ENCODE measurements at regions not wholly inside any gene's neighbourhood (a gene's known extent, or its start where the extent isn't known, plus 50 kb on each side); places are given as distances from the start of the nearest gene placed in this dataset.

GRCh38 chr9:1366276-1366675 is 316.1 kb downstream of the DMRT2 start:
- H3K4me3 ChIP-seq, result no peak overlapping the region
- no peaks in the 10 kb centered on the region for H3K27me3 ChIP-seq
- ATAC-seq (ENCODE audit: low FRiP score in 2 of 2) (no peak), DNase-seq (no peak)
- no peaks in the 10 kb centered on the region for H3K36me3 ChIP-seq
- no peak for TF ChIP-seq EP300 (IDR thresholded peaks at IDR 0.05)
- 81 to 88% methylated on average over 2 of the region's 2 CpGs for WGBS, 2 donors
- H3K4me1 ChIP-seq, result no peaks in the 10 kb centered on the region
- H3K27ac ChIP-seq, result no peak overlapping the region
- no peaks in the 10 kb centered on the region for H3K9me3 ChIP-seq

- DNase-seq, result no peak
- no peak for ATAC-seq (ENCODE audit: low FRiP score in 2 of 2)
- no peaks in the 10 kb centered on the region for H3K36me3 ChIP-seq
- no peak for TF ChIP-seq POLR2AphosphoS5 (IDR thresholded peaks at IDR 0.05)
- no peak for TF ChIP-seq POLR2A (IDR thresholded peaks at IDR 0.05)
- no peak for TF ChIP-seq CTCF (IDR thresholded peaks at IDR 0.05)
- TF ChIP-seq EP300 (IDR thresholded peaks at IDR 0.05), result no peak
- H3K9me3 ChIP-seq, result no peaks in the 10 kb centered on the region
- H3K4me3 ChIP-seq, result no peak overlapping the region
- no peaks in the 10 kb centered on the region for H3K27me3 ChIP-seq
- no peak overlapping the region for H3K27ac ChIP-seq
- no peaks in the 10 kb centered on the region for H3K4me1 ChIP-seq
- WGBS, 2 donors, result 91 to 92% methylated on average over 1 of the region's 1 CpG
Observed at GRCh38 chr9:1369297-1369696, 319.1 kb downstream of the DMRT2 start.

- Histone ChIP-seq H3K27ac (no peak overlapping the region), H3K4me1 (no peaks in the 10 kb centered on the region), H3K4me3 (no peak overlapping the region), H3K27me3 (no peaks in the 10 kb centered on the region), H3K36me3 (no peaks in the 10 kb centered on the region), H3K9me3 (no peaks in the 10 kb centered on the region)
- 68 to 70% methylated on average over 5 of the region's 5 CpGs for WGBS, 2 donors
- ATAC-seq (ENCODE audit: low FRiP score in 2 of 2) (no peak), DNase-seq (no peak)
- TF ChIP-seq POLR2A (IDR thresholded peaks at IDR 0.05) (no peak), POLR2AphosphoS5 (IDR thresholded peaks at IDR 0.05) (no peak), CTCF (IDR thresholded peaks at IDR 0.05) (no peak), EP300 (IDR thresholded peaks at IDR 0.05) (no peak)
Observed at GRCh38 chr9:1373445-1373844, 323.3 kb downstream of the DMRT2 start.

- TF ChIP-seq POLR2AphosphoS5 (IDR thresholded peaks at IDR 0.05), result no peak
- TF ChIP-seq EP300 (IDR thresholded peaks at IDR 0.05), result no peak
- TF ChIP-seq POLR2A (IDR thresholded peaks at IDR 0.05), result no peak
- TF ChIP-seq CTCF (IDR thresholded peaks at IDR 0.05), result no peak
- Histone ChIP-seq H3K36me3 (no peaks in the 10 kb centered on the region), H3K4me3 (no peak overlapping the region), H3K4me1 (no peaks in the 10 kb centered on the region), H3K27ac (no peak overlapping the region), H3K27me3 (no peaks in the 10 kb centered on the region), H3K9me3 (no peaks in the 10 kb centered on the region)
- no peak for DNase-seq
- WGBS, 2 donors, result 49 to 58% methylated on average over 4 of the region's 4 CpGs
- peak in 1 of 2 donors; percentile 49 for ATAC-seq (ENCODE audit: low FRiP score in 2 of 2)
Observed at GRCh38 chr9:1383899-1384455, 333.8 kb downstream of the DMRT2 start.

- Histone ChIP-seq H3K4me1 (no peaks in the 10 kb centered on the region), H3K4me3 (no peak overlapping the region), H3K27me3 (no peaks in the 10 kb centered on the region), H3K36me3 (no peaks in the 10 kb centered on the region), H3K27ac (no peak overlapping the region), H3K9me3 (no peaks in the 10 kb centered on the region)
- no peak for TF ChIP-seq POLR2AphosphoS5 (IDR thresholded peaks at IDR 0.05)
- no peak for TF ChIP-seq CTCF (IDR thresholded peaks at IDR 0.05)
- TF ChIP-seq EP300 (IDR thresholded peaks at IDR 0.05), result no peak
- no peak for TF ChIP-seq POLR2A (IDR thresholded peaks at IDR 0.05)
- 31 to 51% methylated on average over 2 of the region's 2 CpGs for WGBS, 2 donors
- ATAC-seq (ENCODE audit: low FRiP score in 2 of 2) (no peak), DNase-seq (no peak)
Observed at GRCh38 chr9:1384816-1385215, 334.7 kb downstream of the DMRT2 start.
